ENCODE measurements at regions not wholly inside any gene's neighbourhood (a gene's known extent, or its start where the extent isn't known, plus 50 kb on each side); places are given as distances from the start of the nearest gene placed in this dataset.

- Histone ChIP-seq H3K27ac (ENCODE audit: extremely low read depth, low read depth, low read length) (no peak overlapping the region), H3K4me1 (ENCODE audit: control insufficient read depth, insufficient read depth, low read length) (no peaks in the 10 kb centered on the region), H3K36me3 (ENCODE audit: control insufficient read depth in 2 of 2, insufficient read depth in 1 of 2, low read length in 2 of 2) (no peaks in the 10 kb centered on the region), H3K4me3 (ENCODE audit: low read depth, low read length) (no peak overlapping the region), H3K9me3 (ENCODE audit: control insufficient read depth, insufficient read depth, low read depth, low read length) (no peaks in the 10 kb centered on the region)
- ChIA-PET CTCF (interaction anchor here (0.6 to 0.9 kb wide), 2 partner anchors 169 to 787 kb away, joined by 3 read pairs; no protein-coding TSS in a partner anchor), POLR2A (interaction anchor here (0.7 kb wide), 1 partner anchor 15 kb away, joined by 6 read pairs; no protein-coding TSS in a partner anchor)
- no peak for TF ChIP-seq PRDM10 (tag by site-specific recombination; IDR thresholded peaks at IDR 0.05)
These were observed 173.7 kb downstream of the IRS1 start for GRCh38 chr2:226625946-226626345.

GRCh38 chr2:226623587-226624368 is 175.8 kb downstream of the IRS1 start:
- peaks cover 7% of the 10 kb centered on the region for H3K4me1 ChIP-seq (ENCODE audit: control insufficient read depth, insufficient read depth, low read length)
- ChIA-PET CTCF (interaction anchor here (0.5 to 0.7 kb wide), 3 partner anchors 140 to 408 kb away, joined by 3 to 6 read pairs (median 3); no protein-coding TSS in a partner anchor), POLR2A (no interaction called here)
- H3K36me3 ChIP-seq (ENCODE audit: control insufficient read depth in 2 of 2, insufficient read depth in 1 of 2, low read length in 2 of 2): no peaks in the 10 kb centered on the region
- H3K9me3 ChIP-seq (ENCODE audit: control insufficient read depth, insufficient read depth, low read depth, low read length): no peaks in the 10 kb centered on the region
- H3K27ac ChIP-seq (ENCODE audit: extremely low read depth, low read depth, low read length): no peak overlapping the region
- TF ChIP-seq ZSCAN4 (tag by site-specific recombination; IDR thresholded peaks at IDR 0.05) (peak; percentile 94), ZNF514 (tag by site-specific recombination; IDR thresholded peaks at IDR 0.05) (no peak)
- H3K4me3 ChIP-seq (ENCODE audit: low read depth, low read length): no peak overlapping the region

GRCh38 chr2:226622484-226622883 is 177.1 kb downstream of the IRS1 start:
- Histone ChIP-seq H3K27ac (ENCODE audit: extremely low read depth, low read depth, low read length) (no peak overlapping the region), H3K36me3 (ENCODE audit: control insufficient read depth in 2 of 2, insufficient read depth in 1 of 2, low read length in 2 of 2) (no peaks in the 10 kb centered on the region), H3K4me1 (ENCODE audit: control insufficient read depth, insufficient read depth, low read length) (peaks cover 7% of the 10 kb centered on the region), H3K4me3 (ENCODE audit: low read depth, low read length) (no peak overlapping the region), H3K9me3 (ENCODE audit: control insufficient read depth, insufficient read depth, low read depth, low read length) (no peaks in the 10 kb centered on the region)
- ChIA-PET CTCF (interaction anchor here (1.0 kb wide), 1 partner anchor 8 kb away, joined by 3 read pairs; no protein-coding TSS in a partner anchor), POLR2A (interaction anchor here (0.7 kb wide), 1 partner anchor 126 kb away, joined by 4 read pairs; no protein-coding TSS in a partner anchor)
- TF ChIP-seq ZNF704 (tag by site-specific recombination; IDR thresholded peaks at IDR 0.05) (no peak), ZNF747 (tag by site-specific recombination; IDR thresholded peaks at IDR 0.05) (no peak), ZNF560 (tag by site-specific recombination; IDR thresholded peaks at IDR 0.05; ENCODE audit: borderline replicate concordance) (no peak), ZNF433 (tag by site-specific recombination; IDR thresholded peaks at IDR 0.05; ENCODE audit: low read depth) (no peak), ZBTB26 (tag by site-specific recombination; optimal IDR thresholded peaks at IDR 0.05) (no peak), ZBTB49 (tag by site-specific recombination; IDR thresholded peaks at IDR 0.05; ENCODE audit: low read depth) (no peak), ZNF362 (tag by site-specific recombination; IDR thresholded peaks at IDR 0.05) (no peak), GLI2 (tag by site-specific recombination; IDR thresholded peaks at IDR 0.05; ENCODE audit: borderline replicate concordance, low read depth) (no peak), BCL11A (tag by site-specific recombination; IDR thresholded peaks at IDR 0.05; ENCODE audit: low read depth) (no peak), KLF7 (tag by site-specific recombination; IDR thresholded peaks at IDR 0.05; ENCODE audit: borderline replicate concordance) (no peak)
